Keratinocyte (primary cell): ENCODE measurements at regions not wholly inside any gene's neighbourhood (a gene's known extent, or its start where the extent isn't known, plus 50 kb on each side); places are given as distances from the start of the nearest gene placed in this dataset.

Source experiments
- EZH2 ChIP-seq: IDR thresholded peaks from one replicate; pipeline ENCODE4 v1.6.1; 2012; ENCODE audit warnings: inconsistent platforms, mild to moderate bottlenecking, low read length, moderate library complexity
- TF ChIP-seq, protein P1 (sequence below), 3 experiments: IDR thresholded peaks in 1 of 3; conservative IDR thresholded peaks in 1 of 3; optimal IDR thresholded peaks in 1 of 3; 2 replicates in 2 of 3; 3 replicates in 1 of 3; pipeline versions ENCODE3 to v1.5.1; 2011; ENCODE audit warnings: low read length in 3 of 3, mild to moderate bottlenecking in 3 of 3, moderate library complexity in 2 of 3, control low read depth in 1 of 3, inconsistent platforms in 1 of 3; ENCODE audit not compliant: insufficient read depth in 2 of 3; ENCODE audit errors: extremely low read depth in 1 of 3

DNA sequence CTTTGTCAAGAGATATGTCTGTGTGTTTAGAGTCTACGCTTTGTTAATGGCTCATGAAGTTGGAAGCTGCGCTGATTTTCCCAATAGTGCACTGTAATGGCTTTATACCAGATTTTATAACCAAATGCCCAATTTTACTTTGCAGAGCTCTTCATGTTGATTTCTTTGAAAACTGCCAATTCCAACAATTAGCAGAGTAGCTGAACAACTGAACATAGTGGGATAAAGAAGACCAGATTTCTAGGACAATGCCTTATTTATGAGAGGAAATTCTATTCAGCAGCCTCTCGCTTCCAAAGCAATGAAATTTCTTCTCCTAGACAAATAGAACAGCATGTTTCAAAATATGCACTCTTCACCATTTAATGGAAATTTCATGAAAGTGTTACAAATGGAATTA, 66.9 kb upstream of the PROK2 start:
- TF ChIP-seq, protein P1, sequence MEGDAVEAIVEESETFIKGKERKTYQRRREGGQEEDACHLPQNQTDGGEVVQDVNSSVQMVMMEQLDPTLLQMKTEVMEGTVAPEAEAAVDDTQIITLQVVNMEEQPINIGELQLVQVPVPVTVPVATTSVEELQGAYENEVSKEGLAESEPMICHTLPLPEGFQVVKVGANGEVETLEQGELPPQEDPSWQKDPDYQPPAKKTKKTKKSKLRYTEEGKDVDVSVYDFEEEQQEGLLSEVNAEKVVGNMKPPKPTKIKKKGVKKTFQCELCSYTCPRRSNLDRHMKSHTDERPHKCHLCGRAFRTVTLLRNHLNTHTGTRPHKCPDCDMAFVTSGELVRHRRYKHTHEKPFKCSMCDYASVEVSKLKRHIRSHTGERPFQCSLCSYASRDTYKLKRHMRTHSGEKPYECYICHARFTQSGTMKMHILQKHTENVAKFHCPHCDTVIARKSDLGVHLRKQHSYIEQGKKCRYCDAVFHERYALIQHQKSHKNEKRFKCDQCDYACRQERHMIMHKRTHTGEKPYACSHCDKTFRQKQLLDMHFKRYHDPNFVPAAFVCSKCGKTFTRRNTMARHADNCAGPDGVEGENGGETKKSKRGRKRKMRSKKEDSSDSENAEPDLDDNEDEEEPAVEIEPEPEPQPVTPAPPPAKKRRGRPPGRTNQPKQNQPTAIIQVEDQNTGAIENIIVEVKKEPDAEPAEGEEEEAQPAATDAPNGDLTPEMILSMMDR (optimal IDR thresholded peaks at IDR 0.05 in 1 of 3, IDR thresholded peaks at IDR 0.05 in 1 of 3, conservative IDR thresholded peaks at IDR 0.05 in 1 of 3; ENCODE audit: extremely low read depth in 1 of 3, insufficient read depth in 2 of 3, low read length in 3 of 3), result no peak
- no peak for TF ChIP-seq EZH2
